IMR-90 (cell line): ENCODE measurements at regions not wholly inside any gene's neighbourhood (a gene's known extent, or its start where the extent isn't known, plus 50 kb on each side); places are given as distances from the start of the nearest gene placed in this dataset.

Experiments used
- ATAC-seq: fragments of 200-7000 bp; cut with Tn5 transposase; 2 replicates; pipeline ENCODE4 v1.9.1; 2020; ENCODE audit warnings: low read depth, mild to moderate bottlenecking, moderate library complexity
- BruUV-seq: library from RNA; stranded (reverse); fragments of 400-500 nt; replicated peaks from 2 replicates; lab custom pipeline; 2021; lab: Mats Ljungman, UMichigan
- CTCF ChIA-PET: fragments of 300-600 bp; formaldehyde crosslinking; extraction: SDS; loops from one replicate; lab custom pipeline; 2021; ENCODE audit warnings: antibody characterized with exemption; lab: Yijun Ruan, JAX
- POLR2A ChIA-PET: fragments of 300-600 bp; sonication (Branson Sonifier 250); formaldehyde crosslinking; loops from one replicate; lab custom pipeline; 2022; ENCODE audit warnings: antibody characterized with exemption; ENCODE audit not compliant: unreplicated experiment; lab: Charles Lee
- DNase-seq: peaks from one replicate; pipeline ENCODE4 v3.0.0; 2013
- H2AFZ ChIP-seq: replicated peaks from 2 replicates; pipeline ENCODE3; 2013; ENCODE audit warnings: low read length, mild to moderate bottlenecking; ENCODE audit not compliant: poor library complexity
- H2AK5ac ChIP-seq: 2 replicates; pipeline ENCODE4 v1.6.1; 2013; ENCODE audit warnings: low read depth, low read length, inconsistent platforms
- H2AK9ac ChIP-seq: replicated peaks from 2 replicates; pipeline ENCODE3; 2013; ENCODE audit warnings: mild to moderate bottlenecking, low read depth, low read length, moderate library complexity; ENCODE audit not compliant: poor library complexity
- H2BK120ac ChIP-seq: 2 replicates; pipeline ENCODE4 v1.6.1; 2013; ENCODE audit warnings: low read depth, low read length, inconsistent platforms
- H2BK15ac ChIP-seq: 3 replicates; pipeline ENCODE4 v1.6.1; 2013; ENCODE audit warnings: low read depth, low read length, inconsistent platforms
- H2BK20ac ChIP-seq: 2 replicates; pipeline ENCODE4 v1.6.1; 2013; ENCODE audit warnings: low read depth, mild to moderate bottlenecking, inconsistent platforms, low read length, moderate library complexity
- H2BK5ac ChIP-seq: 2 replicates; pipeline ENCODE4 v1.6.1; 2013; ENCODE audit warnings: mild to moderate bottlenecking, low read depth, low read length, inconsistent platforms; ENCODE audit not compliant: poor library complexity, severe bottlenecking
- H3K14ac ChIP-seq: replicated peaks from 2 replicates; pipeline ENCODE4 v1.6.1; 2013; ENCODE audit warnings: low read depth, low read length, inconsistent platforms
- H3K18ac ChIP-seq: 2 replicates; pipeline ENCODE4 v1.6.1; 2013; ENCODE audit warnings: low read depth, low read length, control low read depth
- H3K23ac ChIP-seq: 2 replicates; pipeline ENCODE4 v1.6.1; 2013; ENCODE audit warnings: low read depth, low read length, inconsistent platforms
- H3K27ac ChIP-seq: 2 replicates; pipeline ENCODE4 v1.5.1; 2013; ENCODE audit warnings: mild to moderate bottlenecking, control low read depth, low read length; ENCODE audit not compliant: insufficient read depth
- H3K27me3 ChIP-seq: 2 replicates; pipeline ENCODE4 v1.6.1; 2013; ENCODE audit warnings: low read length; ENCODE audit not compliant: control insufficient read depth, insufficient read depth
- H3K36me3 ChIP-seq: 2 replicates; pipeline ENCODE4 v1.6.1; 2013; ENCODE audit warnings: low read length, mixed read lengths; ENCODE audit not compliant: control insufficient read depth, insufficient read depth
- H3K4ac ChIP-seq: 2 replicates; pipeline ENCODE4 v1.6.1; 2013; ENCODE audit warnings: low read depth, low read length, inconsistent platforms
- H3K4me1 ChIP-seq: 2 replicates; pipeline ENCODE4 v1.6.1; 2013; ENCODE audit warnings: low read length, mixed read lengths; ENCODE audit not compliant: control insufficient read depth, insufficient read depth
- H3K4me2 ChIP-seq: 2 replicates; pipeline ENCODE4 v1.6.1; 2013; ENCODE audit warnings: low read depth, mild to moderate bottlenecking, control low read depth, low read length, moderate library complexity
- H3K4me3 ChIP-seq: 2 replicates; pipeline ENCODE4 v1.5.1; 2013; ENCODE audit warnings: low read depth, mild to moderate bottlenecking, control low read depth, low read length, moderate library complexity; ENCODE audit not compliant: insufficient read depth
- H3K56ac ChIP-seq: 2 replicates; pipeline ENCODE4 v1.6.1; 2013; ENCODE audit warnings: low read length, inconsistent platforms; ENCODE audit not compliant: insufficient read depth; ENCODE audit errors: extremely low read depth
- H3K79me1 ChIP-seq, 2 experiments: 2 replicates each; pipeline ENCODE4 v1.6.1; 2013; ENCODE audit warnings: low read length in 2 of 2, inconsistent platforms in 1 of 2, low read depth in 1 of 2
- H3K9ac ChIP-seq: 2 replicates; pipeline ENCODE4 v1.6.1; 2013; ENCODE audit warnings: low read depth, low read length, control low read depth
- H3K9me1 ChIP-seq: 2 replicates; pipeline ENCODE4 v1.6.1; 2013; ENCODE audit warnings: low read length, inconsistent platforms; ENCODE audit not compliant: insufficient read depth
- H3K9me3 ChIP-seq: 2 replicates; pipeline ENCODE4 v1.6.1; 2013; ENCODE audit warnings: low read length; ENCODE audit not compliant: control insufficient read depth, insufficient read depth
- H4K20me1 ChIP-seq: 2 replicates; pipeline ENCODE4 v1.6.1; 2013; ENCODE audit warnings: low read length, inconsistent platforms; ENCODE audit not compliant: insufficient read depth
- H4K5ac ChIP-seq: 2 replicates; pipeline ENCODE4 v1.6.1; 2013; ENCODE audit warnings: mild to moderate bottlenecking, low read depth, low read length, control low read depth
- H4K8ac ChIP-seq, 2 experiments: 2 replicates each; pipeline ENCODE4 v1.6.1; 2013; ENCODE audit warnings: low read depth in 2 of 2, low read length in 2 of 2, control low read depth in 1 of 2, inconsistent platforms in 1 of 2
- H4K91ac ChIP-seq: 2 replicates; pipeline ENCODE4 v1.6.1; 2013; ENCODE audit warnings: low read depth, low read length, inconsistent platforms; ENCODE audit not compliant: insufficient read depth
- CEBPB ChIP-seq: IDR thresholded peaks from 2 replicates; pipeline ENCODE4 v1.6.1; 2012; ENCODE audit warnings: low read depth, low read length, improper control_type of control experiment
- CHD1 ChIP-seq: IDR thresholded peaks from 2 replicates; pipeline ENCODE4 v1.6.1; 2012; ENCODE audit warnings: low read depth, low read length, improper control_type of control experiment
- RAD21 ChIP-seq: IDR thresholded peaks from 2 replicates; pipeline ENCODE4 v1.6.1; 2012; ENCODE audit warnings: low read length, improper control_type of control experiment
- WGBS, 2 experiments: methylation state at CpG; one replicate each; pipeline versions ENCODE4 v1.1.5 to v1.1.7; 2013; ENCODE audit warnings: missing lambda C conversion rate in 2 of 2; ENCODE audit not compliant: insufficient read length in 1 of 2; ENCODE audit errors: extremely low coverage in 2 of 2; 5-methylcytosine and 5-hydroxymethylcytosine counted together
- dilution Hi-C: fragments of 300-500 bp; cut with HindIII; formaldehyde crosslinking; loops from one replicate; pipeline ENCODE4 v1.14.3; 2018; ENCODE audit warnings: low sequenced_read_pairs; ENCODE audit not compliant: unreplicated experiment
- in situ Hi-C: fragments of 300-500 bp; cut with MboI; formaldehyde crosslinking; loops from 3 replicates; pipeline ENCODE4 v1.14.3; 2019; ENCODE audit warnings: low sequenced_read_pairs, inconsistent platforms, mixed read lengths
- intact Hi-C: fragments of 100-400 bp; cut with micrococcal nuclease; formaldehyde crosslinking; loops from 2 replicates; pipeline ENCODE4 v1.10.0; 2022

DNA sequence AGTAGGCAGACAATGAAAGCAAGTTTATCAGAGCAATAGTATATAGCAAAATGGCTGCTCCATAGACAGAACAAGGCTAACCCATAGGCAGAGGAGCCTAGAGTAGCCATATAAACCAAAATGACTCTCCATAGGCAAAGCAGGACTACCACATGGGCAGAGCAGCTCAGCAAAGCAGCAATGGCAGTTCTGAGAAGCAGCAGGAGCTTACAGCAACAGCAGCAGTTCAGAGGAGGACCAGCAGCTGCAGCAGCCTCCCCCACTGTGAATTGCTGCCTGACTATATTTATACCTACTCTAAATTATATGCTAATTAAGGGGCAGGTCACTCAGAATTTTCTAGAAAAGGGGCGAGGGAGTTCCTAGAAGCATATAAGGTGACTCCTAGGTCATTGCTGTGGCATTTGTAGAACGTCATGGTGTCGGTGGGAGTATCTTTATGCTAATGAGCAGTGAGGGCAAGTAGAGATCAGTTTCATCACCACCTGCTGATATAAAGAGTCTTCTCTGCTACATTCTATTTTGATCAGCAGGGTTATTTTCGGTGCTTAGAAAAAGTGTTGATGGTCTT is 1115.5 kb downstream of the DTWD2 start:
- Histone ChIP-seq H3K27me3 (no peaks in the 10 kb centered on the region), H2AK9ac (no peak overlapping the region), H3K36me3 (no peaks in the 10 kb centered on the region), H2BK5ac (no peak overlapping the region), H2BK15ac (no peak overlapping the region), H4K5ac (no peak overlapping the region), H3K4me1 (0 out of 2 replicates have a peak, but pooled peaks cover 1% of the 10 kb centered on the region), H3K23ac (no peak overlapping the region), H3K56ac (no peak overlapping the region), H2AFZ (no peak overlapping the region), H2AK5ac (no peak overlapping the region), H3K18ac (no peak overlapping the region), H3K9ac (no peak overlapping the region), H3K9me3 (no peaks in the 10 kb centered on the region), H4K91ac (no peak overlapping the region), H3K9me1 (no peaks in the 10 kb centered on the region), H3K4me3 (no peak overlapping the region), H2BK20ac (no peak overlapping the region), H2BK120ac (no peak overlapping the region), H3K79me1 (no peaks in the 10 kb centered on the region), H4K20me1 (no peaks in the 10 kb centered on the region), H3K4ac (no peak overlapping the region), H3K4me2 (no peak overlapping the region), H3K14ac (no peak overlapping the region), H4K8ac (no peak overlapping the region), H3K27ac (no peak overlapping the region)
- POLR2A ChIA-PET: no interaction called here
- WGBS, 2 experiments: no CpG with 5 or more reads among the region's 4 CpGs
- no peak for DNase-seq
- in situ Hi-C loops: no loop called here
- TF ChIP-seq CHD1: no peak
- no peak for TF ChIP-seq CEBPB
- TF ChIP-seq RAD21: no peak
- dilution Hi-C loops: no loop called here
- ATAC-seq: no peak
- intact Hi-C loops: no loop called here
- CTCF ChIA-PET: no interaction called here
- BruUV-seq: no TSS peak
